Neutrophil (primary cell): ENCODE measurements at regions not wholly inside any gene's neighbourhood (a gene's known extent, or its start where the extent isn't known, plus 50 kb on each side); places are given as distances from the start of the nearest gene placed in this dataset.

ENCODE experiments used
- H3K27ac ChIP-seq: fragments of 200-600 bp; sonication (generic); 2 replicates; pipeline ENCODE4 v1.5.1; 2016; ENCODE audit warnings: mild to moderate bottlenecking, moderate library complexity
- H3K27me3 ChIP-seq: fragments of 200-600 bp; sonication (generic); 2 replicates; pipeline ENCODE4 v1.6.0; 2016; ENCODE audit warnings: mild to moderate bottlenecking
- H3K36me3 ChIP-seq: fragments of 200-600 bp; sonication (generic); 2 replicates; pipeline ENCODE4 v1.5.1; 2017
- H3K4me1 ChIP-seq, 2 experiments: fragments of 200-600 bp in 1 of 2; sonication (generic) in 1 of 2; 1 replicate in 1 of 2; 2 replicates in 1 of 2; pipeline versions ENCODE4 v1.5.1 to v1.6.1; 2013 to 2016; ENCODE audit warnings: low read depth in 1 of 2, low read length in 1 of 2, mild to moderate bottlenecking in 1 of 2, moderate library complexity in 1 of 2; ENCODE audit not compliant: control insufficient read depth in 1 of 2, insufficient read depth in 1 of 2
- H3K4me3 ChIP-seq, 2 experiments: fragments of 200-600 bp in 1 of 2; sonication (generic) in 1 of 2; 1 replicate in 1 of 2; 2 replicates in 1 of 2; pipeline ENCODE4 v1.5.1; 2013 to 2016; ENCODE audit warnings: low read depth in 1 of 2, low read length in 1 of 2, mild to moderate bottlenecking in 1 of 2, moderate library complexity in 1 of 2
- H3K9me3 ChIP-seq: fragments of 200-600 bp; sonication (generic); 2 replicates; pipeline ENCODE4 v1.5.1; 2016
- CTCF ChIP-seq: fragments of 200-600 bp; sonication (generic); IDR thresholded peaks from 2 replicates; pipeline ENCODE4 v1.5.1; 2016; ENCODE audit warnings: antibody characterized with exemption

- no peak overlapping the region for H3K27ac ChIP-seq
- no peaks in the 10 kb centered on the region for H3K9me3 ChIP-seq
- no peak for TF ChIP-seq CTCF
- H3K27me3 ChIP-seq = no peaks in the 10 kb centered on the region
- H3K4me3 ChIP-seq = no peak overlapping the region
- H3K4me1 ChIP-seq = no peaks in the 10 kb centered on the region
- H3K36me3 ChIP-seq = no peaks in the 10 kb centered on the region
These were observed 340.2 kb upstream of the BRINP1 start for GRCh38 chr9:119709431-119709830.

- H3K27ac ChIP-seq = no peak overlapping the region
- H3K4me1 ChIP-seq = no peaks in the 10 kb centered on the region
- H3K9me3 ChIP-seq = no peaks in the 10 kb centered on the region
- no peaks in the 10 kb centered on the region for H3K36me3 ChIP-seq
- TF ChIP-seq CTCF = no peak
- no peaks in the 10 kb centered on the region for H3K27me3 ChIP-seq
- no peak overlapping the region for H3K4me3 ChIP-seq
These were observed 338.1 kb upstream of the BRINP1 start for GRCh38 chr9:119707228-119707845.

GRCh38 chr9:119701651-119702050 is 332.4 kb upstream of the BRINP1 start:
- H3K4me3 ChIP-seq = no peak overlapping the region
- no peaks in the 10 kb centered on the region for H3K4me1 ChIP-seq
- TF ChIP-seq CTCF = no peak
- no peak overlapping the region for H3K27ac ChIP-seq
- H3K9me3 ChIP-seq = no peaks in the 10 kb centered on the region
- H3K27me3 ChIP-seq = no peaks in the 10 kb centered on the region
- H3K36me3 ChIP-seq = no peaks in the 10 kb centered on the region

- no peaks in the 10 kb centered on the region for H3K9me3 ChIP-seq
These were observed 329.3 kb upstream of the BRINP1 start for GRCh38 chr9:119698535-119698934.

GRCh38 chr9:119697996-119698395 is 328.8 kb upstream of the BRINP1 start:
- no peak overlapping the region for H3K4me3 ChIP-seq
- no peaks in the 10 kb centered on the region for H3K9me3 ChIP-seq
- TF ChIP-seq CTCF = no peak

More at GRCh38 chr9:119698535-119698934, 329.3 kb upstream of the BRINP1 start:
- H3K36me3 ChIP-seq = no peaks in the 10 kb centered on the region
- H3K27me3 ChIP-seq = no peaks in the 10 kb centered on the region
- H3K4me3 ChIP-seq = no peak overlapping the region
- no peaks in the 10 kb centered on the region for H3K4me1 ChIP-seq
- no peak for TF ChIP-seq CTCF
- H3K27ac ChIP-seq = no peak overlapping the region

GRCh38 chr9:119689879-119690278 is 320.6 kb upstream of the BRINP1 start:
- H3K9me3 ChIP-seq = no peaks in the 10 kb centered on the region
- no peak overlapping the region for H3K27ac ChIP-seq
- no peaks in the 10 kb centered on the region for H3K36me3 ChIP-seq
- no peaks in the 10 kb centered on the region for H3K27me3 ChIP-seq
- H3K4me1 ChIP-seq = no peaks in the 10 kb centered on the region
- H3K4me3 ChIP-seq = no peak overlapping the region
- no peak for TF ChIP-seq CTCF

More at GRCh38 chr9:119697996-119698395, 328.8 kb upstream of the BRINP1 start:
- Histone ChIP-seq H3K27me3 (no peaks in the 10 kb centered on the region), H3K27ac (no peak overlapping the region), H3K4me1 (no peaks in the 10 kb centered on the region), H3K36me3 (no peaks in the 10 kb centered on the region)
